ENCODE measurements at regions not wholly inside any gene's neighbourhood (a gene's known extent, or its start where the extent isn't known, plus 50 kb on each side); places are given as distances from the start of the nearest gene placed in this dataset.

DNA sequence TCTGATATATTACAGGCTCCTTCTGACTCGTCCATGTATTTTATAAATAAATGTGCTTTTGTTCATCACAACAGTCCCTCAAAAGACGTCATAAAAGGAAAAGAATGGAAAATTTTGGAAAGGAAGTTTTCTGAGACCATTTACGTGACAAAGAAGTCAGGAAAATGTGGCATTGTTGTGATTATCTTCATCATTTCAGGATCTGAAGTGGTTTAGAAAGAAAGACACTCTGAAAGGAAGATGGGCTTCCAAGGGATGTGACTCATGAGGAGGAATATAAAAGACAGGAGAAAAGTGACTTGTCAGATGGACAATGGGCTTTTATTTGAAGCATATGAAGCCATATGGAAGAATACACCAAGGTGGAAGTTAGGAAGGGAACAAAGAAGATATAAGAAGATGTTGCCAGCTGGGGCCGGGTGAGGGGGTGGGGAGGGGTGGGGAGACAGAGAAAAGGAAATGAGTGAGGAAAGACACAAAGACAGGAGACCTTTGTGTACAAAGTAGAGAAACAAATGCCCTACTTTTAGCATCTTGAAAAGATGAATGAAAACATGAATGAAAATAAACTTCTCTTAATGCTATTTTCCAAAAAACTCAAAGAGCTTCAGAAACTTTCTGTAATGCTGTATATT, 190.3 kb upstream of the PREP start:
- no peak for TF ChIP-seq EZH2 (IDR thresholded peaks at IDR 0.05)
- TF ChIP-seq, protein P1, sequence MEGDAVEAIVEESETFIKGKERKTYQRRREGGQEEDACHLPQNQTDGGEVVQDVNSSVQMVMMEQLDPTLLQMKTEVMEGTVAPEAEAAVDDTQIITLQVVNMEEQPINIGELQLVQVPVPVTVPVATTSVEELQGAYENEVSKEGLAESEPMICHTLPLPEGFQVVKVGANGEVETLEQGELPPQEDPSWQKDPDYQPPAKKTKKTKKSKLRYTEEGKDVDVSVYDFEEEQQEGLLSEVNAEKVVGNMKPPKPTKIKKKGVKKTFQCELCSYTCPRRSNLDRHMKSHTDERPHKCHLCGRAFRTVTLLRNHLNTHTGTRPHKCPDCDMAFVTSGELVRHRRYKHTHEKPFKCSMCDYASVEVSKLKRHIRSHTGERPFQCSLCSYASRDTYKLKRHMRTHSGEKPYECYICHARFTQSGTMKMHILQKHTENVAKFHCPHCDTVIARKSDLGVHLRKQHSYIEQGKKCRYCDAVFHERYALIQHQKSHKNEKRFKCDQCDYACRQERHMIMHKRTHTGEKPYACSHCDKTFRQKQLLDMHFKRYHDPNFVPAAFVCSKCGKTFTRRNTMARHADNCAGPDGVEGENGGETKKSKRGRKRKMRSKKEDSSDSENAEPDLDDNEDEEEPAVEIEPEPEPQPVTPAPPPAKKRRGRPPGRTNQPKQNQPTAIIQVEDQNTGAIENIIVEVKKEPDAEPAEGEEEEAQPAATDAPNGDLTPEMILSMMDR (IDR thresholded peaks at IDR 0.05), result no peak

Measured in neural progenitor cell (in vitro differentiated cells).